ENCODE measurements at regions not wholly inside any gene's neighbourhood (a gene's known extent, or its start where the extent isn't known, plus 50 kb on each side); places are given as distances from the start of the nearest gene placed in this dataset.

- H3K36me3 ChIP-seq (ENCODE audit: low read depth, low read length): no peaks in the 10 kb centered on the region
- no peaks in the 10 kb centered on the region for H3K9me3 ChIP-seq (ENCODE audit: low read length)
- H4K20me1 ChIP-seq (ENCODE audit: low read length): no peaks in the 10 kb centered on the region
- no peak overlapping the region for H2AFZ ChIP-seq (ENCODE audit: low read length)
- no peak for ATAC-seq
- POLR2A ChIA-PET (ENCODE audit: unreplicated experiment): no interaction called here
- no peaks in the 10 kb centered on the region for H3K9me2 ChIP-seq (replicated peaks; ENCODE audit: low read length)
- H3F3A ChIP-seq (ENCODE audit: low read length, unreplicated experiment): no peaks in the 10 kb centered on the region
- CTCF ChIA-PET: no interaction called here
- peaks cover 12% of the 10 kb centered on the region; the same call in 1 of the 2 replicates for H3K27me3 ChIP-seq (ENCODE audit: low read length)
- intact Hi-C loops (cut with micrococcal nuclease): no loop called here
- no peak overlapping the region for H3K9ac ChIP-seq (ENCODE audit: low read length)
- no TSS peak for BruUV-seq (replicated peaks)
- TF ChIP-seq EZH2 (IDR thresholded peaks at IDR 0.05; ENCODE audit: low read length, unreplicated experiment) (no peak), CTCF (conservative IDR thresholded peaks at IDR 0.05; ENCODE audit: low read depth, low read length) (no peak), EZH2phosphoT487 (IDR thresholded peaks at IDR 0.05; ENCODE audit: borderline replicate concordance, low read length) (no peak)
- no peak overlapping the region for H3K4me3 ChIP-seq (ENCODE audit: low read length)
- H3K4me1 ChIP-seq (ENCODE audit: insufficient read depth, low read length): no peaks in the 10 kb centered on the region
- no peak for DNase-seq
- H3K4me2 ChIP-seq (ENCODE audit: low read length): no peak overlapping the region
- H3K79me2 ChIP-seq (ENCODE audit: low read length): no peaks in the 10 kb centered on the region
- H3K27ac ChIP-seq (ENCODE audit: low read length): no peak overlapping the region
Observed at GRCh38 chr13:91072486-91072885, 275.0 kb upstream of the MIR17HG start.

GRCh38 chr13:91074091-91074490 is 273.4 kb upstream of the MIR17HG start:
- Histone ChIP-seq H4K20me1 (ENCODE audit: low read length) (no peaks in the 10 kb centered on the region), H3K27ac (ENCODE audit: low read length) (no peak overlapping the region), H3K4me2 (ENCODE audit: low read length) (no peak overlapping the region), H3K36me3 (ENCODE audit: low read depth, low read length) (no peaks in the 10 kb centered on the region), H3F3A (ENCODE audit: low read length, unreplicated experiment) (no peaks in the 10 kb centered on the region), H3K9ac (ENCODE audit: low read length) (no peak overlapping the region), H3K27me3 (ENCODE audit: low read length) (peaks cover 12% of the 10 kb centered on the region; the same call in 1 of the 2 replicates), H3K9me3 (ENCODE audit: low read length) (no peaks in the 10 kb centered on the region), H3K79me2 (ENCODE audit: low read length) (no peaks in the 10 kb centered on the region), H3K4me3 (ENCODE audit: low read length) (no peak overlapping the region), H3K9me2 (replicated peaks; ENCODE audit: low read length) (no peaks in the 10 kb centered on the region), H2AFZ (ENCODE audit: low read length) (no peak overlapping the region), H3K4me1 (ENCODE audit: insufficient read depth, low read length) (no peaks in the 10 kb centered on the region)
- BruUV-seq (replicated peaks): no TSS peak
- no peak for ATAC-seq
- TF ChIP-seq EZH2phosphoT487 (IDR thresholded peaks at IDR 0.05; ENCODE audit: borderline replicate concordance, low read length) (no peak), EZH2 (IDR thresholded peaks at IDR 0.05; ENCODE audit: low read length, unreplicated experiment) (no peak), CTCF (conservative IDR thresholded peaks at IDR 0.05; ENCODE audit: low read depth, low read length) (no peak)
- ChIA-PET CTCF (no interaction called here), POLR2A (ENCODE audit: unreplicated experiment) (no interaction called here)
- intact Hi-C loops (cut with micrococcal nuclease): no loop called here
- no peak for DNase-seq

- intact Hi-C loops (cut with micrococcal nuclease): no loop called here
- no peak overlapping the region for H3K9ac ChIP-seq (ENCODE audit: low read length)
- no peaks in the 10 kb centered on the region for H3K9me3 ChIP-seq (ENCODE audit: low read length)
- ATAC-seq (no peak), DNase-seq (no peak)
- no peak overlapping the region for H3K4me3 ChIP-seq (ENCODE audit: low read length)
- H3K4me1 ChIP-seq (ENCODE audit: insufficient read depth, low read length): no peaks in the 10 kb centered on the region
- no peak overlapping the region for H3K4me2 ChIP-seq (ENCODE audit: low read length)
- no peaks in the 10 kb centered on the region for H3K79me2 ChIP-seq (ENCODE audit: low read length)
- no peak overlapping the region for H2AFZ ChIP-seq (ENCODE audit: low read length)
- no peak overlapping the region for H3K27ac ChIP-seq (ENCODE audit: low read length)
- TF ChIP-seq EZH2phosphoT487 (IDR thresholded peaks at IDR 0.05; ENCODE audit: borderline replicate concordance, low read length): no peak
- TF ChIP-seq EZH2 (IDR thresholded peaks at IDR 0.05; ENCODE audit: low read length, unreplicated experiment): no peak
- TF ChIP-seq CTCF (conservative IDR thresholded peaks at IDR 0.05; ENCODE audit: low read depth, low read length): no peak
- H4K20me1 ChIP-seq (ENCODE audit: low read length): no peaks in the 10 kb centered on the region
- ChIA-PET POLR2A (ENCODE audit: unreplicated experiment) (no interaction called here), CTCF (no interaction called here)
- no peaks in the 10 kb centered on the region for H3F3A ChIP-seq (ENCODE audit: low read length, unreplicated experiment)
- H3K9me2 ChIP-seq (replicated peaks; ENCODE audit: low read length): no peaks in the 10 kb centered on the region
- H3K36me3 ChIP-seq (ENCODE audit: low read depth, low read length): no peaks in the 10 kb centered on the region
- peaks cover 25% of the 10 kb centered on the region; the same call in 1 of the 2 replicates for H3K27me3 ChIP-seq (ENCODE audit: low read length)
- no TSS peak for BruUV-seq (replicated peaks)
Observed at GRCh38 chr13:91076830-91077229, 270.7 kb upstream of the MIR17HG start.
